ENCODE measurements at regions not wholly inside any gene's neighbourhood (a gene's known extent, or its start where the extent isn't known, plus 50 kb on each side); places are given as distances from the start of the nearest gene placed in this dataset.

DNA sequence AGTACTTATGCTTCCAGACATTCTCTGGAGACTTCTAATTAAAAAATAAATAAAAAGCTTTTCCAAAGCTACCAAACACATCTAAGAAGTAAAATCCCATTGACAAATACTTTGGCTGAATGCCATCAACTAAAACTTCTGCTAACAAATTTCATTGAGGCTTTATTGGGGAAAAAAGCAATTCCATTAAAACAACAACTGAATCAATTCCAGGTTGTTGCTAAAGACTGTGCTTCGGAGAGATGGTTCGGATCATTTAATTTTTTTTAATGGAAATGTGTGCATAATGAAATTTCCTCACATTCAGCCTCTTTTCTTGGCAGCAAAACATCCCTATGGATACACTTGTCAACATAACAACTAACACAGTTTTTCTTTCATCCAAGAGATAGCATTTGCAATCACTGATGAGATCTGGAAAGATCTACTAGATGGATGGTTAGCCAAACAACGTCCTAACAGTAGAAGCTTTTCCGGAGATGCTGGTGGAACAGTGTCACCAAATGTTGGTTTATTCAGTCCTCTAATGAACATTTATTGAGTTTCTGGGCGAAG lies 446.1 kb upstream of the FAM98A start (continued):
- TF ChIP-seq ZBTB43 (CRISPR knock-in tag; IDR thresholded peaks at IDR 0.05) (no peak), E2F4 (CRISPR knock-in tag; IDR thresholded peaks at IDR 0.05; ENCODE audit: borderline replicate concordance, low read depth) (no peak), ZNF396 (CRISPR knock-in tag; IDR thresholded peaks at IDR 0.05; ENCODE audit: borderline replicate concordance) (no peak), JAZF1 (CRISPR knock-in tag; IDR thresholded peaks at IDR 0.05) (no peak), ZNF138 (CRISPR knock-in tag; conservative IDR thresholded peaks at IDR 0.05) (no peak), ESRRA (CRISPR knock-in tag; IDR thresholded peaks at IDR 0.05; ENCODE audit: borderline replicate concordance) (no peak), GTF2I (CRISPR knock-in tag; conservative IDR thresholded peaks at IDR 0.05) (no peak), MLX (CRISPR knock-in tag; IDR thresholded peaks at IDR 0.05) (no peak), ATF6 (CRISPR knock-in tag; IDR thresholded peaks at IDR 0.05) (no peak), MXD4 (CRISPR knock-in tag; IDR thresholded peaks at IDR 0.05; ENCODE audit: borderline replicate concordance) (no peak), KAT7 (CRISPR knock-in tag; IDR thresholded peaks at IDR 0.05; ENCODE audit: borderline replicate concordance) (no peak)
- TF ChIP-seq, protein P1, sequence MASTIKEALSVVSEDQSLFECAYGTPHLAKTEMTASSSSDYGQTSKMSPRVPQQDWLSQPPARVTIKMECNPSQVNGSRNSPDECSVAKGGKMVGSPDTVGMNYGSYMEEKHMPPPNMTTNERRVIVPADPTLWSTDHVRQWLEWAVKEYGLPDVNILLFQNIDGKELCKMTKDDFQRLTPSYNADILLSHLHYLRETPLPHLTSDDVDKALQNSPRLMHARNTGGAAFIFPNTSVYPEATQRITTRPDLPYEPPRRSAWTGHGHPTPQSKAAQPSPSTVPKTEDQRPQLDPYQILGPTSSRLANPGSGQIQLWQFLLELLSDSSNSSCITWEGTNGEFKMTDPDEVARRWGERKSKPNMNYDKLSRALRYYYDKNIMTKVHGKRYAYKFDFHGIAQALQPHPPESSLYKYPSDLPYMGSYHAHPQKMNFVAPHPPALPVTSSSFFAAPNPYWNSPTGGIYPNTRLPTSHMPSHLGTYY (CRISPR knock-in tag; IDR thresholded peaks at IDR 0.05): no peak
- TF ChIP-seq, protein P2, sequence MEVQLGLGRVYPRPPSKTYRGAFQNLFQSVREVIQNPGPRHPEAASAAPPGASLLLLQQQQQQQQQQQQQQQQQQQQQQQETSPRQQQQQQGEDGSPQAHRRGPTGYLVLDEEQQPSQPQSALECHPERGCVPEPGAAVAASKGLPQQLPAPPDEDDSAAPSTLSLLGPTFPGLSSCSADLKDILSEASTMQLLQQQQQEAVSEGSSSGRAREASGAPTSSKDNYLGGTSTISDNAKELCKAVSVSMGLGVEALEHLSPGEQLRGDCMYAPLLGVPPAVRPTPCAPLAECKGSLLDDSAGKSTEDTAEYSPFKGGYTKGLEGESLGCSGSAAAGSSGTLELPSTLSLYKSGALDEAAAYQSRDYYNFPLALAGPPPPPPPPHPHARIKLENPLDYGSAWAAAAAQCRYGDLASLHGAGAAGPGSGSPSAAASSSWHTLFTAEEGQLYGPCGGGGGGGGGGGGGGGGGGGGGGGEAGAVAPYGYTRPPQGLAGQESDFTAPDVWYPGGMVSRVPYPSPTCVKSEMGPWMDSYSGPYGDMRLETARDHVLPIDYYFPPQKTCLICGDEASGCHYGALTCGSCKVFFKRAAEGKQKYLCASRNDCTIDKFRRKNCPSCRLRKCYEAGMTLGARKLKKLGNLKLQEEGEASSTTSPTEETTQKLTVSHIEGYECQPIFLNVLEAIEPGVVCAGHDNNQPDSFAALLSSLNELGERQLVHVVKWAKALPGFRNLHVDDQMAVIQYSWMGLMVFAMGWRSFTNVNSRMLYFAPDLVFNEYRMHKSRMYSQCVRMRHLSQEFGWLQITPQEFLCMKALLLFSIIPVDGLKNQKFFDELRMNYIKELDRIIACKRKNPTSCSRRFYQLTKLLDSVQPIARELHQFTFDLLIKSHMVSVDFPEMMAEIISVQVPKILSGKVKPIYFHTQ (CRISPR knock-in tag; IDR thresholded peaks at IDR 0.05): no peak

- no peak for ATAC-seq
- H3K4me3 Mint-ChIP-seq: no peak overlapping the region
- H3K36me3 Mint-ChIP-seq: no peaks in the 10 kb centered on the region
- DNase-seq (ENCODE audit: low spot score): no peak
- ChIA-PET CTCF (no interaction called here), POLR2A (no interaction called here)
- no peaks in the 10 kb centered on the region for H3K9me3 Mint-ChIP-seq
- H3K27ac Mint-ChIP-seq: no peak overlapping the region
- H3K4me1 Mint-ChIP-seq: no peaks in the 10 kb centered on the region
- no peaks in the 10 kb centered on the region for H3K27me3 Mint-ChIP-seq (ENCODE audit: low read depth)
- TF ChIP-seq PRRX2 (CRISPR knock-in tag; IDR thresholded peaks at IDR 0.05): no peak
- TF ChIP-seq RORB (CRISPR knock-in tag; IDR thresholded peaks at IDR 0.05): no peak
- TF ChIP-seq ZNF396 (CRISPR knock-in tag; IDR thresholded peaks at IDR 0.05; ENCODE audit: borderline replicate concordance): no peak
- TF ChIP-seq, protein P3, sequence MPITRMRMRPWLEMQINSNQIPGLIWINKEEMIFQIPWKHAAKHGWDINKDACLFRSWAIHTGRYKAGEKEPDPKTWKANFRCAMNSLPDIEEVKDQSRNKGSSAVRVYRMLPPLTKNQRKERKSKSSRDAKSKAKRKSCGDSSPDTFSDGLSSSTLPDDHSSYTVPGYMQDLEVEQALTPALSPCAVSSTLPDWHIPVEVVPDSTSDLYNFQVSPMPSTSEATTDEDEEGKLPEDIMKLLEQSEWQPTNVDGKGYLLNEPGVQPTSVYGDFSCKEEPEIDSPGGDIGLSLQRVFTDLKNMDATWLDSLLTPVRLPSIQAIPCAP (CRISPR knock-in tag; IDR thresholded peaks at IDR 0.05): no peak
- no peak for TF ChIP-seq SMAD4 (CRISPR knock-in tag; IDR thresholded peaks at IDR 0.05)
- TF ChIP-seq IRF2 (CRISPR knock-in tag; IDR thresholded peaks at IDR 0.05; ENCODE audit: borderline replicate concordance, low read depth): no peak
- TF ChIP-seq, protein P4, sequence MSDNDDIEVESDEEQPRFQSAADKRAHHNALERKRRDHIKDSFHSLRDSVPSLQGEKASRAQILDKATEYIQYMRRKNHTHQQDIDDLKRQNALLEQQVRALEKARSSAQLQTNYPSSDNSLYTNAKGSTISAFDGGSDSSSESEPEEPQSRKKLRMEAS (CRISPR knock-in tag; IDR thresholded peaks at IDR 0.05): no peak
- TF ChIP-seq GTF2I (CRISPR knock-in tag; conservative IDR thresholded peaks at IDR 0.05): no peak
- TF ChIP-seq, protein P5, sequence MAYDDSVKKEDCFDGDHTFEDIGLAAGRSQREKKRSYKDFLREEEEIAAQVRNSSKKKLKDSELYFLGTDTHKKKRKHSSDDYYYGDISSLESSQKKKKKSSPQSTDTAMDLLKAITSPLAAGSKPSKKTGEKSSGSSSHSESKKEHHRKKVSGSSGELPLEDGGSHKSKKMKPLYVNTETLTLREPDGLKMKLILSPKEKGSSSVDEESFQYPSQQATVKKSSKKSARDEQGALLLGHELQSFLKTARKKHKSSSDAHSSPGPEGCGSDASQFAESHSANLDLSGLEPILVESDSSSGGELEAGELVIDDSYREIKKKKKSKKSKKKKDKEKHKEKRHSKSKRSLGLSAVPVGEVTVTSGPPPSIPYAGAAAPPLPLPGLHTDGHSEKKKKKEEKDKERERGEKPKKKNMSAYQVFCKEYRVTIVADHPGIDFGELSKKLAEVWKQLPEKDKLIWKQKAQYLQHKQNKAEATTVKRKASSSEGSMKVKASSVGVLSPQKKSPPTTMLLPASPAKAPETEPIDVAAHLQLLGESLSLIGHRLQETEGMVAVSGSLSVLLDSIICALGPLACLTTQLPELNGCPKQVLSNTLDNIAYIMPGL (CRISPR knock-in tag; IDR thresholded peaks at IDR 0.05): no peak
Measured at GRCh38 chr2:34037886-34038285, 438.8 kb upstream of the FAM98A start.

Data from WTC11 (cell line).